ENCODE measurements at regions not wholly inside any gene's neighbourhood (a gene's known extent, or its start where the extent isn't known, plus 50 kb on each side); places are given as distances from the start of the nearest gene placed in this dataset.

GRCh38 chr3:11089931-11090330 lies 64.4 kb upstream of the HRH1 start:
- DNase-seq (ENCODE audit: low read depth, low spot score) = no peak
- ChIA-PET CTCF (no interaction called here), POLR2A (no interaction called here)
- no peak for TF ChIP-seq CTCF (IDR thresholded peaks at IDR 0.05; ENCODE audit: insufficient read depth, low read length, missing control alignments)
- H3K4me3 ChIP-seq (ENCODE audit: low read depth, low read length) = no peak overlapping the region

DNA sequence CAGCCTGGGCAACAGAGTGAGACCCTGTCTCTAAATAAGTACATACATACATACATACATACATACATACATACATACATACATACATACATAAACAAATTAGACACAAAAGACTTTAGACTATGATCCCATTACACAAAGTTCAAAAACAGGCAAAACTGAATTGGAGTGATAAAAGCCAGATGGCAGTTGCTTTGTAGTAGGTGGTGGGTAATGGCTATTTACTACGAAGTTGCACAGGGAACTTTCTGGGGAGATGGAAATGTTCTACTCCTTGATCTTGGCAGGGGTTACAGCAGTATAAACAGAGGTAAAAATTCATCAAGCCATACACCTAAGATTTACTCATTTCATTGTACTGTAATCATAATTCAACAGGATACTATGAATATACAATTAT lies 63.7 kb upstream of the HRH1 start:
- ChIA-PET POLR2A (no interaction called here), CTCF (no interaction called here)
- TF ChIP-seq CTCF (IDR thresholded peaks at IDR 0.05; ENCODE audit: insufficient read depth, low read length, missing control alignments) = no peak
- H3K4me3 ChIP-seq (ENCODE audit: low read depth, low read length) = no peak overlapping the region
- no peak for DNase-seq (ENCODE audit: low read depth, low spot score)

GRCh38 chr3:11091088-11091590 lies 63.2 kb upstream of the HRH1 start:
- no peak overlapping the region for H3K4me3 ChIP-seq (ENCODE audit: low read depth, low read length)
- CTCF ChIA-PET = no interaction called here
- no peak for DNase-seq (ENCODE audit: low read depth, low spot score)
- POLR2A ChIA-PET = no interaction called here
- TF ChIP-seq CTCF (IDR thresholded peaks at IDR 0.05; ENCODE audit: insufficient read depth, low read length, missing control alignments) = no peak

DNA sequence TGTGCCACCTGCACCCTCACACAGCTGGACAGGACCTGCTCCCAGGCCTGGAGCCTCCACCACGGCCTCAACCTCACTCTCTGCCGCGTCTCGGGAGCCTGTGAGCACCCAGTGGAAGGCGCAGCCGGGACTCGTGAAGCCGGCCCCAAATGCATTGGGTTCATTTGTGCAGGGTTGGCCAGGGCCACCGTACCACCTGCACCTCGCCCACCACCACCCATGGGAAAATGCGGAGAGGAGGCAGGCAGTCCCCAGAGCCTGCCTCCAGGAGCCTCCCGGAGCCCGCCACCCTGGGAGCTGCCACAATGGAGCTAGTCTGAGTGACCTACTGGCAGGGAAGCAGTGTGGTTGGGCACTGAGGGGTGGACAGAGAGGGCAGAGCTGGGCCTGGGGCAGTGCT lies 62.5 kb upstream of the HRH1 start:
- ChIA-PET POLR2A (no interaction called here), CTCF (interaction anchor here (1.5 kb wide), 1 partner anchor 32 kb away, joined by 7 read pairs; no protein-coding TSS in a partner anchor)
- H3K4me3 ChIP-seq (ENCODE audit: low read depth, low read length) = no peak overlapping the region
- no peak for DNase-seq (ENCODE audit: low read depth, low spot score)
- TF ChIP-seq CTCF (IDR thresholded peaks at IDR 0.05; ENCODE audit: insufficient read depth, low read length, missing control alignments) = no peak

GRCh38 chr3:11093823-11094340 lies 60.4 kb upstream of the HRH1 start:
- CTCF ChIA-PET = interaction anchor here (1.0 to 1.9 kb wide), 2 partner anchors 17 to 34 kb away, joined by 3 to 7 read pairs; no protein-coding TSS in a partner anchor
- H3K4me3 ChIP-seq (ENCODE audit: low read depth, low read length) = no peak overlapping the region
- DNase-seq (ENCODE audit: low read depth, low spot score) = no peak
- no peak for TF ChIP-seq CTCF (IDR thresholded peaks at IDR 0.05; ENCODE audit: insufficient read depth, low read length, missing control alignments)
- POLR2A ChIA-PET = no interaction called here

GRCh38 chr3:11095932-11096265 lies 58.4 kb upstream of the HRH1 start:
- CTCF ChIA-PET = interaction anchor here (0.8 to 4.0 kb wide), 5 partner anchors 11 to 237 kb away, joined by 3 to 26 read pairs (median 4); no protein-coding TSS in a partner anchor
- no peak overlapping the region; the same call in 1 of the 2 replicates for H3K4me3 ChIP-seq (ENCODE audit: low read depth, low read length)
- DNase-seq (ENCODE audit: low read depth, low spot score) = no peak
- POLR2A ChIA-PET = interaction anchor here (1.8 to 1.9 kb wide), 2 partner anchors 41 to 142 kb away, joined by 3 to 10 read pairs; no protein-coding TSS in a partner anchor
- no peak for TF ChIP-seq CTCF (IDR thresholded peaks at IDR 0.05; ENCODE audit: insufficient read depth, low read length, missing control alignments)
